Upper lobe of right lung (tissue), 1 donor: ENCODE measurements at regions not wholly inside any gene's neighbourhood (a gene's known extent, or its start where the extent isn't known, plus 50 kb on each side); places are given as distances from the start of the nearest gene placed in this dataset.

Experiments
- ATAC-seq: fragments of 200-7000 bp; cut with Tn5 transposase; one replicate; pipeline ENCODE4 v1.9.1; 2020; ENCODE audit warnings: mild to moderate bottlenecking, moderate library complexity
- DNase-seq: peaks from one replicate; pipeline ENCODE4 v3.0.0-alpha.2; 2020
- H3K27ac ChIP-seq: fragments of 200-600 bp; one replicate; pipeline ENCODE4 v1.8.0; 2022
- H3K27me3 ChIP-seq: fragments of 200-600 bp; one replicate; pipeline ENCODE4 v1.8.0; 2022; ENCODE audit warnings: mild to moderate bottlenecking
- H3K36me3 ChIP-seq: fragments of 200-600 bp; one replicate; pipeline ENCODE4 v1.8.0; 2022
- H3K4me1 ChIP-seq: fragments of 200-600 bp; one replicate; pipeline ENCODE4 v1.8.0; 2022
- H3K4me3 ChIP-seq: fragments of 200-600 bp; one replicate; pipeline ENCODE4 v1.8.0; 2022; ENCODE audit warnings: mild to moderate bottlenecking
- H3K9me3 ChIP-seq: fragments of 200-600 bp; one replicate; pipeline ENCODE4 v1.8.0; 2022
- intact Hi-C: fragments of 100-400 bp; cut with DNase I; formaldehyde crosslinking; loops from one replicate; pipeline ENCODE4 v1.11.0; 2022
- TF ChIP-seq, protein P1 (sequence below): fragments of 200-600 bp; IDR thresholded peaks from one replicate; pipeline ENCODE4 v1.8.0; 2022; ENCODE audit warnings: antibody characterized with exemption
- donor health status: DM: no; HTN: yes; CAD: no; lungs with severe emphysema.

DNA sequence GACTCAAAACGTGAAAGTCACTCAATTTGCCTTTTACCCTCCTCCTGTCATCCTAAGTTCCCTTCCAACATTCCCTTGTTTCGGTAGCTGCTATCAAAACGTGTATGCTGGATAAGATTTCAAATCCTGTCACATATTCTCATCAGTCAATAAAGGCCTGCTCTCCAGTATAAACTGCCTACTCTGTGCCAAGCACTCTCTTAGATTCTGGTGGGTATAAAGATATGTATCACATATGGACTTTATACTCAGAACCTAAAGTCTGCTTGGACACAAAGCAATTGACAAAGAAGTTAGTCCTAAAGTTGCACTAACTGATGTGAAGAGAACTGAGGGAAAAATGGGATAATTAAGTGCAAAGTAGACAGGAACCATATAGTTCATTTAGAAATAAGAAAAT lies 476.6 kb upstream of the MARCKS start:
- TF ChIP-seq, protein P1, sequence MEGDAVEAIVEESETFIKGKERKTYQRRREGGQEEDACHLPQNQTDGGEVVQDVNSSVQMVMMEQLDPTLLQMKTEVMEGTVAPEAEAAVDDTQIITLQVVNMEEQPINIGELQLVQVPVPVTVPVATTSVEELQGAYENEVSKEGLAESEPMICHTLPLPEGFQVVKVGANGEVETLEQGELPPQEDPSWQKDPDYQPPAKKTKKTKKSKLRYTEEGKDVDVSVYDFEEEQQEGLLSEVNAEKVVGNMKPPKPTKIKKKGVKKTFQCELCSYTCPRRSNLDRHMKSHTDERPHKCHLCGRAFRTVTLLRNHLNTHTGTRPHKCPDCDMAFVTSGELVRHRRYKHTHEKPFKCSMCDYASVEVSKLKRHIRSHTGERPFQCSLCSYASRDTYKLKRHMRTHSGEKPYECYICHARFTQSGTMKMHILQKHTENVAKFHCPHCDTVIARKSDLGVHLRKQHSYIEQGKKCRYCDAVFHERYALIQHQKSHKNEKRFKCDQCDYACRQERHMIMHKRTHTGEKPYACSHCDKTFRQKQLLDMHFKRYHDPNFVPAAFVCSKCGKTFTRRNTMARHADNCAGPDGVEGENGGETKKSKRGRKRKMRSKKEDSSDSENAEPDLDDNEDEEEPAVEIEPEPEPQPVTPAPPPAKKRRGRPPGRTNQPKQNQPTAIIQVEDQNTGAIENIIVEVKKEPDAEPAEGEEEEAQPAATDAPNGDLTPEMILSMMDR: no peak
- ATAC-seq: no peak
- Histone ChIP-seq H3K4me3 (no peak overlapping the region), H3K4me1 (peaks cover 4% of the 10 kb centered on the region), H3K27ac (no peak overlapping the region), H3K36me3 (no peaks in the 10 kb centered on the region), H3K27me3 (no peaks in the 10 kb centered on the region), H3K9me3 (no peaks in the 10 kb centered on the region)
- intact Hi-C loops: no loop called here
- no peak for DNase-seq

DNA sequence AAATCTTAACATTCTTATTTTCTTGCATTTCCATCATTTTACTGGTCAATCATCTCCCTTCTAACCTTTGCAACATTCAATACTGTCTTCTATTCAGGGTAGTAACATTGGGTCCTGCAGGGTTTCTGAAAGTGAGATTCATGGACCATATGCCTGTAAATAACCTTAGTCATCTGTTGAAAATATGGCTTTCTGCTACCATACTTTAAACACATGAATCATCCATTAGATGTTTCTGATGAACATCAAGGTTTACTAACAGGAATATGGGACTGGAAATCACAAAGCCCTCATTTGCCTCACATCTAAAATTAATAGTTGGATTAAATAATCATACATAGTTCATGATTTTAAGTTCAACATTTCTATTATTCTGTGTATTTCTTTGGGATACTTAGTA lies 475.9 kb upstream of the MARCKS start:
- Histone ChIP-seq H3K27me3 (no peaks in the 10 kb centered on the region), H3K27ac (no peak overlapping the region), H3K36me3 (no peaks in the 10 kb centered on the region), H3K4me3 (no peak overlapping the region), H3K4me1 (peaks cover 4% of the 10 kb centered on the region), H3K9me3 (no peaks in the 10 kb centered on the region)
- intact Hi-C loops: no loop called here
- DNase-seq: no peak
- TF ChIP-seq, protein P1: no peak
- ATAC-seq: no peak

DNA sequence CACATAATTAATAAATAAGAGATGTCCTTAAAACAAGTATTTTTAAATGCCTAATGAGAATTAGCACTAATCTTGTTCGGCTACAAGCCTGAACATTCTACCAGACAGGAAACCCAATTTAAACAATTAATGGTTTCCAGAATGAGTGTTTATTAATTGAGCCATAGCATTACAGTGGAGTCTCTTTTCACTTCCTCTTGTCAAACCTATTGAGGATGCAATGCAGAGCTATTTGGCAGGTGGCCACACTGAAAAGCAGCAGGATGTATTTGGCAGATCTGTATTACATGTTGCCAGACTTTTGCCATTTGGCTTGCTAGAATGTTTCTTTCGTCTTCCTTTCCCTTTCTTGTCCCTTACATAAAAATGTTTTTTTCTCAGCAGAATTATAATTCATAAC lies 475.2 kb upstream of the MARCKS start:
- H3K27ac ChIP-seq: no peak overlapping the region
- intact Hi-C loops: no loop called here
- no peaks in the 10 kb centered on the region for H3K36me3 ChIP-seq
- TF ChIP-seq, protein P1: no peak
- no peaks in the 10 kb centered on the region for H3K27me3 ChIP-seq
- H3K4me3 ChIP-seq: no peak overlapping the region
- no peaks in the 10 kb centered on the region for H3K9me3 ChIP-seq
- H3K4me1 ChIP-seq: peaks cover 4% of the 10 kb centered on the region
- DNase-seq (no peak), ATAC-seq (no peak)

DNA sequence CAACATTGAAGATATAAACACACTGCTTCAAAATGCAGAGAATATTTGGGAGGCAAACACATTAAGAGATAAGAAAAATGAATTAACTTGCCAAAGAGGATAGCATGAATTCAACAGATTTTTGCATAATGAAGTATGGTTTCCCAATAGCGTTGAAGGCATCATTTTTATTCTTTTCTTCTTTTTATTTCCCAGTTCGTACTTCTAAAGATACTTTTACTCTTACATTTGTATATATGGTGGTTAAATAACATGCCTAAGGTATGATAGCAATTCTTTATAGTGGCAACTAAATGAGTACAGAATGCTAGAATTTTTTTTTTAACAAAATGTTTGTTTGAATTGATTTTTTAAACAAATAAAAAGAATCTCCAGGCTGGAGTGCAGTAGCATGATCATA lies 473.4 kb upstream of the MARCKS start:
- ATAC-seq (no peak), DNase-seq (no peak)
- H3K27me3 ChIP-seq: no peaks in the 10 kb centered on the region

DNA sequence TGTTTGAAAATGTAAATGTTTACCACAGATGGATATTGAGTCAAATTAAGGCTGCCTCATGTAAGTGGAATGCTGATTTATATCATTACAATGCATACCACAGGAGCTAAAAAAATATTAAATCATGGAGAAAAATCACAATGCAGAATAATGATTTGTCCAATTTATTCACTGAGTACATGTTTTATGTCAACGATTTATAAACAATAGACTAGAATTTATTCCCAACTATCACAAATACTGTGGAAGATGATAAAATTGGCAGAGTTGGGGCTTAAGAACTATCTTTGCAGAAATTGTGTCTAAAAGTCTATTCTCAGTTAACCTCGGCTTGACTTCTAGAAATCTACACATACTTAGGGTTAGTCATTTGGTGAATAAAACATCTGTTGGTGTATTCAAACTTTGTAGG lies 472.1 kb upstream of the MARCKS start:
- DNase-seq (no peak), ATAC-seq (no peak)
- H3K27me3 ChIP-seq: no peaks in the 10 kb centered on the region
- TF ChIP-seq, protein P1: no peak
- H3K27ac ChIP-seq: no peak overlapping the region
- intact Hi-C loops: no loop called here
- H3K4me3 ChIP-seq: no peak overlapping the region
- H3K9me3 ChIP-seq: no peaks in the 10 kb centered on the region
- no peaks in the 10 kb centered on the region for H3K36me3 ChIP-seq
- peaks cover 4% of the 10 kb centered on the region for H3K4me1 ChIP-seq

More for the DNA sequence above, 473.4 kb upstream of the MARCKS start:
- TF ChIP-seq, protein P1: no peak
- H3K4me1 ChIP-seq: peaks cover 4% of the 10 kb centered on the region
- H3K9me3 ChIP-seq: no peaks in the 10 kb centered on the region
- no peak overlapping the region for H3K4me3 ChIP-seq
- H3K27ac ChIP-seq: no peak overlapping the region
- intact Hi-C loops: no loop called here
- no peaks in the 10 kb centered on the region for H3K36me3 ChIP-seq

DNA sequence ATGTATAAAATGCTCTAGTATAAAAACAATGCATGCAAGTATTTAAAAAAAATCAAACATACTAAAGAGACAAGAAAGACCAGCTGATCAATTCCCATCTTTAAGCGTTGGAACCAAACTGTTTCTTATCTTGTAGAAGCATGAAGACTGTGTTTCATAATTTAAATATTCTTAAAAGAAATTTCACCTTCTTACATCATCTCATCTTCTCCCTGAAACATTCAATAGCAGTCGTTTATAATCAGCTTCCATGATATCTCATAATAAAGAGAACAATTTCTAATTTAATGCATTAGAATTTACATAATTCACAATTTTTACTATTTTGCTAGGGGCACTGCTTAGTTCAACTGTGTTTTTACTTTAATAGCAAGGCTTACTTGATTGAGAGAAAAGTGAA lies 468.1 kb upstream of the MARCKS start:
- intact Hi-C loops: no loop called here
- ATAC-seq: no peak
- TF ChIP-seq, protein P1: no peak

More for the DNA sequence above, 468.1 kb upstream of the MARCKS start:
- Histone ChIP-seq H3K27me3 (no peaks in the 10 kb centered on the region), H3K27ac (no peak overlapping the region), H3K4me1 (no peaks in the 10 kb centered on the region), H3K9me3 (no peaks in the 10 kb centered on the region), H3K4me3 (no peak overlapping the region), H3K36me3 (no peaks in the 10 kb centered on the region)
- no peak for DNase-seq
